Pulmonary artery endothelial cell (primary cell): ENCODE measurements at regions not wholly inside any gene's neighbourhood (a gene's known extent, or its start where the extent isn't known, plus 50 kb on each side); places are given as distances from the start of the nearest gene placed in this dataset.

ENCODE experiments used
- DNase-seq: peaks from one replicate; pipeline ENCODE4 v3.0.0-alpha.2; 2011; ENCODE audit warnings: low read depth, low spot score

DNA sequence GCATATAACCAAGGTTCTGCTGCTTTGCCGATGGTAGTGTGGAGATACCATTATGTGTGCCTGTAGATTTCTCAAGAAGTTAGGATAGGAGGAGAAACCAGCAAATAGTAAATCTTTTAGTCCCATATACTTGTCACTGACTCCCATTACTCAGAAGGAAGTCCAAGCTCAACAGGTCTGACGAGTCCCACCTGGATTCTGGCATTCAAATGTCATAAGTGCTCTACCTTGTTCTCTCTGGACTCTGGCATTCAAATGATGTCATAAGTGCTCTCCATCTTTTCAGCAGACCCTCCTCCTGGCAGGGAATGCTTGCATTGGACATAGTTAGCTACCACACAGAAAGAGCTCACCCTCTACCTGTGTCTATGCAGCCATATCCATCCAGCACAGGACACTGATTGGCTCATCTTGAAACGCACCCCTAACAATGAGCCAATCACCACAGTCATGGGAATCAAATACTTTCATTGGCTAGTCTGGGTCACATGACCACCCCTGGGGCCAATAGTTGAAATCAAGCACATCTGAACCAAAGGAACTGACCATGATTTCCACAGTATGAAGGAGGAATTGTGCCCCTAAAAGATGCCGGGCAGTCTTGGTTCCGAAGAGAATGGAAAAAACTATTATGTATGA, 205.0 kb upstream of the ADAMTS9 start:
- no peak for DNase-seq

DNA sequence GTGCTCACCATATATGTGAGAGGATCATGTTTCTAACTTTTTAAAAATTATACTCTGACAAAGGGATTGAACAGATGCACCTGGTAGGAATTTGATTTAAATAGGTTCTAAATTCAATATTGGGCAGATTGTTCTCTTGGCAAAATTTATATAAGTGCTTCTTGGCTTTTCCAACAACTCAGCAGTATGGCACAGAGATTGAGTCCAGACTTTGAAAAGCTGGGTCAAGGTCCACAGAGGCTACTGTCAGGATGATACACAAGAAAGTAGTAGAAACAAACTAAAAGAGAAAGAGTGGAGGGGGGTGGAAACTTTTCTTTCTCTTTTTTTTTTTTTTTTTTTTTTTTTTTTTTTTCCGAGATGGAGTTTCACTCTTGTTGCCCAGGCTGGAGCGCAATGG, 203.2 kb upstream of the ADAMTS9 start:
- no peak for DNase-seq

DNA sequence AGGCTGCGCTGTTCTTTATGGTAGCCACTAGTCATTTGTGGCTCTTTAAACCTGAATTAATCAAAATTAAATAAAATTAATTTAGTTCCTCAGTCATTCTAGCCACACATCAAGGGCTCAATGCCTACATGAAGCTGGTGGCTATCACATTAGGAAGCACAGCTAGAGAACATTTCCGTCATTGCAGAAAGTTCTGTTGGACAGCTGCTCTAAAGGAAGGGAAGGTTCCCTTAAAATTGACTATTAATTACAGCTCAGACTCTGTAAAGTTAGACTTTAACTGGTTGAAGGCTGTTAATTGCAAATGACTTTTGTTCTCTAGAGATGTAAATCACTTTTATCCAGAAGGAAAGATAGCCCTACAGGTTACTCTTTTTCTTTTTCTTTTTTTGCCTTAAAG, 202.7 kb upstream of the ADAMTS9 start:
- no peak for DNase-seq

DNA sequence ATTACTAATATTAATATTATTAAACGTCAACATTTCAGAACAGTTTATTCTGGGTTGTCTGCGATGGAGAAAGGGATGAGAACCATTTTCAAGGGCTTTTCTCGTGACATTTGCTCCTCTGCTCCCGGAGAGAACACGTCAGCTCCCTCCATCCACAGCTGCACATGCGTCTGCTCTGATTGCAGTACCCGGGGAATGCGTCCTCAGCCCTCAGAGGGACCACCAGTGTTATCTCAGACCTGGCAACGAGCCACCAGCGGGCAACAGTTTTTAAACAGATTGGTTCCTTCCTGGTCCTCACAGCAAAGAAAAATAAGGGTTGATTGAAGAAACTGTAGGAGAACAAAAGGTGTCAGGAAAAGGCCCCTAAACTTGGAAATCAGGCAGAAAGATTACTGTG, 202.2 kb upstream of the ADAMTS9 start:
- peak; percentile 29 for DNase-seq

DNA sequence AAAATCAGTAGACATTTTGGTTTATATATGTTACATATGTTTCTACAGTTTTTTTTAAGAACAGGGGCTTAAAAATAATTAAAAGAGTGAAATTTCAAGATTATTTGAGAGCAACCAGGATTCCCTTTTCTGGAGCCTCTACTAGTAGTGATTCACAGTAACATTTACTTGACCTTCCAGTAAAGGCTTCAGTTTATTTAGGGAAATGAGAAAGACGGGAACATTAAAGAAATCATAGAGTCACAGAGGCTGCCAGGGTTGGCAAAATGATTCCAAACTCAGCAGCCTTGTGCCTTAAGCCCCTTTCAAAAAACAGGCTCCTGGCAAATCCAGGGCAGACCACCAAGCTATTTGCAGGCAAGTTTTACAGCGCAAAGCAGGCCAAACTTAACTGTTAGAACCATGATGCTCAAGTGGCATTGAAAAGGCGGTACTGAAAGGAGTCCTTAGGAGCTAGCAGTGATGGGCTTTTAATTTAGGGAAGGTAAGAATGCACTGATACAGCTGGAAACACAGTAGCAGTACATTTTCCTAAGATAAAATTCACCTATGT, 201.1 kb upstream of the ADAMTS9 start:
- no peak for DNase-seq

DNA sequence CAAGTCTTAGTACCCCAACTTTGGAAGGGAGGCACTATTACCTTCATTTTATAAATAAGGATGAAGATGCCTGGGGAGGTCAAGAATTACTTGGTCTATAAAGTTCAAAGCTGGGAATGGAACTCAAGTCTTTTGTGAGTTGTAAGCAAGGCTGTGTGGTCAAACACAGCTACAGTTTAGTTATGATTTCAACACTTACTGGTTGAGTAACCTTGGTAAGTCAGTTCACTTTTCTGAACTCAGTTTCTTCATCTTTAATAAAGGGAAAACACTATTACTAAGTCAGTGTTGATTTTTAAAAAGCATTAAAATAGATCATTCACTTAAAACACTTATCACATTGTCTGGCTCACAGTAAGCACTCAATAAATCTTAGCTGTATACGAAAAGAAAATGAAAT, 200.4 kb upstream of the ADAMTS9 start:
- DNase-seq = no peak

DNA sequence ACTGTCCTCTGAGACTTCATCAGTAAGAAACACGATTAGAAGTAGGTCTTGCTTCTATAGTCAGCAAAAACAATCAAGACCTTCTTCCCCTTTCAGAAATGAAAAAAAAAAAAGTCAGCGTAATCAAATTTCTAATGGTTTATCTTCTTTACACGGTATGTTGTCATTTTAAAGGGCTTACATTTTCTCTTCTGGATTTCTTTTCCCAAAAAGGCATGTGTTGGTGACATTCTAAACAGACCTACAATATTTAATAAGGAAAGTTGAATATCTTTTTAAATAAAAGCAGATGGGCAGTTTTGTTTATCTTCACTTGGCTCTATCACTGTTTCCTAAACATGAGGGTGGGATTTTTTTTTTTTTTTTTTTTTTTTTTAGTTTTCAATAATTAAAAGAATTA, 197.3 kb upstream of the ADAMTS9 start:
- DNase-seq = no peak

DNA sequence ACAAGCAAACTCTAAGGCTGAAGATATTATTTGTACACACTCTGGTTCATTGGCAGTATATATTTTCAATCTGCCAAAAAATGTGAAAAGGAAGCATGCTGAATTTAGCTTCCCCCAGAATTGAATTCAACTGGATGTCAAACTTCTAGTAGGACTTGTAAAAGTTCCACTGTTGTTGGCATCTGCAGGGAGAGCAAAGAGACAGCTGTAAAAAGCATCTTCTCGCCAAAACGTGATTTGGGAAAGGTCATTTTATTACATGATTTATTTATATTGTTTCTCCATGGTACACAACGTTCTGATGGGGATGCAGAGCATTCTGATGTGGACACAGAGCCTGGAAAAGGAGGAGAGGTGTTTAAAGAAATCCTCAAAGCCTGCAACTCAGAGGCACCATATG, 196.7 kb upstream of the ADAMTS9 start:
- DNase-seq = no peak

DNA sequence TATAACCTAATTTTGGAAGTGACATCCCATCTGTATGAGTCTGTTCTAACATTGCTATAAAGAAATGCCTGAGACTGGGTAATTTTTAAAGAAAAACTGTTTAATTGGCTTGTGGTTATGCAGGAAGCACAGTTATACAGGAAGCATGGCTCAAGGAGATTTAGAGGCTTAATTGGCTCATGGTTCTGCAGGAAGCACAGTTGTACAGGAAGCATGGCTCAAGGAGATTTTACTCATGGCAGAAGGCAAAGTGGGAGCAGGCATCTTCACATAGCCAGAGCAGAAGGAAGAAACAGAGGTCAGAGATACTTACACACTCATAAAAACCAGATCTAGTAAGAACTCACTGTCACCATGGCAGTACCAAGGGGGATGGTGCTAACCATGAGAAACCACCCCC, 193.1 kb upstream of the ADAMTS9 start:
- peak; percentile 22 for DNase-seq

DNA sequence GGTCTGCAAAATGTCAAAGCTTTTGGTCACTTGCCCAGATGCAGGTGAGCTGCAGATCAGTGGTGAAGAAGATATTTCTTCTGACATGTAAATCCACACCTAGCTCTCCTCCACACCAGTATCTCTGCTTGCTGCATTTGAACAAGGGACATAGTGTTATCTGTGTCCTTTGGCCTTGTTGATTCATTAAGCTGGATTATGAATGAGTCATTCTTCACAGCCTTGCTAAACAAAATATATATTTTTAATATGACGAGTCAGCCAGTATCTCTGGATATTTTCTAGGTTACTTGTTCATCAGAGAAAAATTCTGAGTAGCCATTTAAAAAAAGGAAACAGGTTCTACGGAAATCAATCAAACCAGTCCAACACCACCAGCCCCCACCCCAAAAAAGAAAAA, 190.6 kb upstream of the ADAMTS9 start:
- DNase-seq = no peak

DNA sequence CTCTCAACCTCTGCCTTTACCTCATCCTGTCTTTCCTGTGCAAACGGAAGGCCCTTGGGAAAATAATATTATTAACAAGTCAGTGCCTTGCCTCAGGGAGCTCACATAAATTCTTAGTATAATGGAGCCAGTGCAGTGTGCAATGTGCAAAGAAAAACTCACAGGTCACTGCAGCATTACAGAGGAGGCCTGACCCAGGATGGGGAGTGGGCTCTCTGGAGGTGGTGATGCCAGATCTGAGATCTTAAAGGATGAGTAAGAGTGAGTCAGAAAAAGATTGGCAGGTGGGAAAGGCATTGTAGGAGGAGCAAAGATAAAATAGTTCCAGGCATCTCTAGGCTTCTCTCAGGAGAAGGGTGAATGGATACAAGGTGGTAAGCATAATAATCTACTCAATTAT, 185.6 kb upstream of the ADAMTS9 start:
- DNase-seq = no peak

DNA sequence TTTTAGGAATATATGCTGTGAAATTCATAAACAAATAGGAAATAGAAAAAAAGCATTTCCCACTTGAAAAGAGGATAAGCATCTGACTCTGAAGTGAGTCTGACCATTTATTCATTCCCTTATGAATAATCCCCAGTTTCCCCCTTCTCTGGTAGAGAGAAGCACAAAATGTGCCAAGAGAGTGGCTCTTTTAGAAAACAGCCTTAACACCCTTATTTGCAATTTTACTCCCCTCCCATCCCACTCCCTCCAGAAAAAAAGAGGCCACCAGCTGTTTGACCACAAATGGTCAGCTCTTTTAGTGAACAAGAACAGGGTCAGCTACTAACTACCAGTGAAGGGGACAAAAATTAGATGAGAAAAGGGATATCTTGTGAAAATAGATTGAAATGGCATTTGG, 184.5 kb upstream of the ADAMTS9 start:
- DNase-seq = no peak

DNA sequence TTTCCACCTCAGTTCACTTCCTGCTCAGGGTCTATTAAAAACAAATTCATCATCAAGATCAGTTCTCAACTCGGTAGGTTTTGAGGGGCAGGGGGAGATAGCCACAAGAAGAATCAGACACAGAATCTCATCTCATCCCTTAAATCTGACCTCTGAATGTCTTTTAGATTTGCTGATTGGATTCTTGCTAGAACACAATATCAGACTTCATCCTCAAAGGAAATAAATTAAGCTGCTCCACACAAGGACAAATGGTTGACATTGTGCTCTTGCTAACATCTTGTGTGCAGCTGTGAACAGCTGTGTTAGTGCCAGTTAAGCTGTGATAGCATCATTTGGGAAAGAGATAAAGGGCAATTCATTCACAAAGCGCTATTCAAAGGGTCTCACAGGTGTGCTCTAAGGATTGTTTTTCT, 184.0 kb upstream of the ADAMTS9 start:
- no peak for DNase-seq

DNA sequence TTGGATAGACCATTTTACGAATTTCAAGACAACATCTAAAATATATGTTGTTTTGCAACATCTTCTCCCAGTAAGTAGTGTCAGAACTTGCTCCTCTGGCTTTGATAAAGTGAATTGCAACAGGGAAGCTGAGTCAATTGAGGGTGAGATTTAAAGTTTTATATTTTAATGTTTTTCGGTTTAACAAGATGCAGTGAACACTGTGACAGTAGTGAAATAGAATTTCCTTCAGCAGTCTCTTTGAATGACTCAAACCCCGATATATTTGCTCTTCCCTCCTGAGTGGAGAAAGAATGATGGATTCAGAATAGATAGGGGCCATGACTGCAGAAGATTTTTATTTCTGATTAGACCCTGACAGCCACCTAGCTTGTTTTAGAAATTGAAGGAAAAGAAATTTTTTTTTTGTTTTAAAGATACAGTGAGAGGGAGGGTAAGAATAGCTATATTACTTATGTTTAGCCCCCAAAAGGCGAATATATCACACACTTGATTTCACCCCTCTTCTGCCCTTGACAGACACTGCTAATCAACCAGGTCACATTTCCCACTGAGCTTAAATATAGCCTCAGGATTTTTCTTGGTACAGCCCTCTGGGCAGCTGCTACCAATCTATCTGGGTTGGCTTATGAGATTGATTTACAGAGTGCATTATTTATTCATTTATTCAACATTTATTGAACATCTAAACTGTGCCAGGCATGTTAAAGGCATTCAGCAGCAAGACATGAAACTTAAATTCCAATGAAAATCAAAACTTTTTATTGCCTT, 183.3 kb upstream of the ADAMTS9 start:
- DNase-seq = no peak

DNA sequence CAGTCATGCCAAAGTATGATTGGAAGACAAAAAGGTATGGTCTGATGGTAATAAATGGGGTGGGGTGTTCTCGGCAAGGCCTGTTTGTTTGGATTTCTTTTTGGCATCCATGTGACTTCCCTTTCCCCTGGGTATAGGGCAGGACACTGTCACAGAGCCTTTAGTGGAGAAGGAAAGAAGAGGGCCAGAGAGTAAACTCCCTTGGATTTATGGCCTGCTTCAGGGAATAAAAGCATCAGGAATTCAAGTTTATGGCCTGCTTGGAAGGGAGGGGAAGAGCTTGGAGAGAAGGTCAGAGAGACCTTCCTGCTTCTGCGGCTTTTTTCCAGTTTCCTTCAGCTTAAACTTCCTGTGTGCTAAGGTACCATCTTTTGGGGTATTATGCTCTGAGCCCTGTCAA, 179.4 kb upstream of the ADAMTS9 start:
- no peak for DNase-seq

DNA sequence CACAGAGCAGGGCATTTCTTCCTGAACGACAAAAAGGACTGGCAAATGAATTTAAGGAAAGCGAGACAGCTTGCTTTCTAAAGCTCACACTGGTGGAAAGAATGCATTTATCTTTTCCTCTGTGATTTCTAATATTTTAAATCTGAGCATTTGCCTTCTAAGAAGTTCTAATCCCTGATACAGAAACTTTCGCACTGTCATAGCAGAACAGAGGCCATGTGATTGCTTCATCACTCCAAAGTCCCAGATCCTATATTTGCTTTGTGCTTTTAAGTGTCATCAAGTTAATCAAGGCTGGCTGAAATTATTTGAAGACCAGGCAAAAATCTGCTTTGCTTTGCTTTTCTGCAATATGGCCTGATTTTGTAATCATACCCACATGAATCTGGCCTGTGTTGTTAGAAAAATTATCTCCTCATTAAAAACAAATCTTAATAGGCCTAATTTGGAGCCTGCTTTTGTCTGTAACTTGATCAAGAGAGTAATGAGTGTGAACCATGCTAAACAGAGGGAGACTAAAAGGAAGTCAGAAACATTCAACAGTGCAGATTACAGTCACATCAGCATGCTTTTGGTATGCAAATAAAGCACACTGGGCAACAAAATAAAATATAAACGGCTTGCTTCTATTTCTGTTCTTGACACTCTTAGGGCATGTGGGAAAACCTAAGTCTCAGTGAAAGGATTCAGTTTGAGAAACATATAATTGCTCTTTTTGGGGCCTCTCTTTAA, 178.2 kb upstream of the ADAMTS9 start:
- no peak for DNase-seq

DNA sequence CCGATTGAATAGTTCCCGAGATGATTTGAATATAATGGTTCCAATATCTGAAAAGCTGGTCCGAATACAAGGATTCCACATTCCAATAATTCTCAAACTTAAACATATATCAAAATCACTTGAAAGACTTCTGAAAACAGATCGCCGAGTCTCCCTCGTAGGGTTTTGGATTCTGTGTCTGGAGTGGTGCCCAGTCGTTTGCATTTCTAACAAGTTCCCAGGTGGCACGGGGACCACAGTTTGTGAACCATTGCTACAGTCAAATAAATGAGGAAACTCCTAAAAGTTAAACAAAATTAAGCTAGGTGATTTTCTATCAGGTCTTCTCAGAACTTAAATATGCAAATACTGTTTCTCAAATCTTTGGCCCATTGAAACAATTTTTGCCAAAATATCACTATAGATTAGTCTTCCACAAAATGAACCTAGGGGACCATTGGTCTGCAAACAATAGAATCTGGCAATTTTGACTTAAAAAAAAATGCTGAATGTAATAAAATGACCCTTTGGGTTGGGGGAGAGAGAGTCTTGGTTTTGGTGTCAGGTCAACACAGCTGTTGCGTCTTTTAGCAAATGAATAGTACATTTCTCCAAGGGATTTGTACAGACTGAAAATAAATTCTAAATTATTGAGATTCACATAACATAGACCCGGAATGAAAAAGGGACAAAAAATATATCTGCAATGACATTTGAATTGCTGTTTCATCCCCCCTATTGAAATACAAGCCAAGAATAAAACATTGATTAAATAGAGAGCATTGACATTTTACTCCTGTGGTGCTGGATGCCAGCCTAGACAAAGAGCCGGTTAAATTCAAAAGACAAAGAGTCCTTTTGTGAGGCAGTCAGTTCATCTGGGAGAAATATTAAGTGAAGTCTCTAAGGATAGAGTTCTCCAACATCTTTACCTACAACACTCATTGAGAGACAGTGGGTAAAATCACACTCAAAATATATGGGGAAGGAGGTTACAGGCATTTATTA, 175.7 kb upstream of the ADAMTS9 start:
- no peak for DNase-seq

DNA sequence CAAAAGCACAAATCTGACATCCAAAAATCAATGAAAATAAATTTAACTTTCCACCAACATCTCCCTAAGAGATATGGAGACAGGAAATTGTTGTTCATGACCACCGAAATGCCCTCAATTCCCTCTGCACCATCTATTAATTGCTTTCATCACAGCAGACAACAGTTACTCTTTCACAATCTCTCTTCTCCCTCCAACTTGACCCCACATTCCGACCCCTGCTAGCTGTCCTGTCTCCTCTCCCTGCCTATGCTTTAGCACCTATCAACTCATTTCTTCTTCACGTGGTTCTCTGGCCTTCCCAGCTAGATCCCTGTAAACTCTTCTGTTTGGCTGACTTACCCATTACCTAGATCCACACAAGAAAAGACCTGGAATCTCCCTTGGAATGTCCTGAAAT, 173.9 kb upstream of the ADAMTS9 start:
- DNase-seq = no peak

DNA sequence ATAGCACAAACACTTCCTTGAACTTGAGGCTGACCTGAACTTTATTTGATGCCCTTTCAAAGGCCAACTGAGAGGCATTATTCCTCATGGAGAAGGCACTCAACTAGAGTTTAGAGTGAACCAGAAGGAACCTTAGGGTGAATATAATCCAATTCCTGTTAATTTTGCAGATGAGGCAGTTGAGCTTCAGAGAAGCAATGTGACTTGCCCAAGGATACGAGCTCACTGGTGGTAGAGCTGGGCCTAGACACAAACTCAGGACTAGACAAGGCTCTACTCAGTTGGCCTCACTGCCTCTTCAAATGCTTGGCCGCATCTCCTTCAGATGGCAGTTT, 172.7 kb upstream of the ADAMTS9 start:
- no peak for DNase-seq

DNA sequence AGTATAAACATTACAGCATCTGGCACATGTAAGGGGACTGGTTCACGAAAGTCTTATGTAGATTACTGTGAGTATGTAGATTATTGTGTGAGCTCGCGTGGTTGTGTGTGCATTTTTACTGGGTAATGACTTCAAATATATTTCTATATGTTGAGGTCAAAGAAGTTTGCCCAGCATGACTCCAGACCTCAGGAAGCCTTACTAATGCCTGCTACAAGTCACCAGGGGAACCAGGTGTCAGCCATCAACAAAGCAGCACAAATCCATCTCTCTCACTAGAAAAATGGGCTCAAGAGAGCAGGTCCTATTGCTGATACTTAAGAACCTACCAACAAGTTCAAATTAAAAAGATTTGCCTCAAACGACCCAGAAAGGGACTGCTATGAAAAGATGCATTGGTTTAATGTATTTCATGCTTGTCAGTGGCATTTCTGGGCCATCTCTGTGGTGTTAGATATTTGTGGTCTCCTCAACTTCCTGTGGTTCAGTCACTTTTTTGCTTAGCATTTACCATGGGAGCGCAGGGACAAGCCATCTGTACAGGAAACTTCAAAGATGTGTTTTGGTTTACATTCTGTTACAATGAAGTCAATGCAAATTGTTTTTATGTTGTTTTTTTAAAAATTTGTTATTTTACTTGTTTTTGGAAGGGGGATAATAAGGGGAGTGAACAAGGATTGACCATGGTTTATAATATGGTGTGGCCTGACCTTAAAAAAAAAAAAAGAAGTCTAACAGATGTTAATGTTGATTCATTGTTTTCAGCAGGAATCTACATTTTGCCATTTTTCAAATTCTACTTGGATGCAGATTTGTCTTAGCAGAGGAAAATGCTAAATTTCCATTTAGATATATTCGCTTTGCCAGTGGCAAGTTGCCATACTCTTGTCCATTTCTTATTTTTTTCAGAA, 172.1 kb upstream of the ADAMTS9 start:
- no peak for DNase-seq
